NCI-H345 treated with DMSO at 0.1 percent for 48 hours (cell line): ENCODE measurements at regions not wholly inside any gene's neighbourhood (a gene's known extent, or its start where the extent isn't known, plus 50 kb on each side); places are given as distances from the start of the nearest gene placed in this dataset.

ENCODE experiments used
- DNase-seq: peaks from one replicate; lab custom pipeline; 2025; ENCODE audit not compliant: unreplicated experiment; lab: John Stamatoyannopoulos, UW

GRCh38 chr2:71846669-71847291, 300.9 kb downstream of the CYP26B1 start:
- DNase-seq, result no peak

GRCh38 chr2:71846072-71846471, 301.6 kb downstream of the CYP26B1 start:
- DNase-seq, result no peak

- no peak for DNase-seq
These were observed 302.7 kb downstream of the CYP26B1 start for GRCh38 chr2:71844967-71845366.

GRCh38 chr2:71843391-71843850, 304.2 kb downstream of the CYP26B1 start:
- DNase-seq, result no peak

- no peak for DNase-seq
These were observed 304.9 kb downstream of the CYP26B1 start for GRCh38 chr2:71842744-71843143.

- no peak for DNase-seq
These were observed 307.8 kb downstream of the CYP26B1 start for GRCh38 chr2:71839826-71840225.

- DNase-seq, result no peak
These were observed 312.9 kb downstream of the CYP26B1 start for GRCh38 chr2:71834796-71835195.

GRCh38 chr2:71833855-71834560, 313.7 kb downstream of the CYP26B1 start:
- no peak for DNase-seq

- DNase-seq, result no peak
These were observed 314.4 kb downstream of the CYP26B1 start for GRCh38 chr2:71833272-71833671.

GRCh38 chr2:71832844-71833243, 314.8 kb downstream of the CYP26B1 start:
- no peak for DNase-seq

- no peak for DNase-seq
These were observed 315.3 kb downstream of the CYP26B1 start for GRCh38 chr2:71832388-71832787.

- DNase-seq, result no peak
These were observed 316.5 kb downstream of the CYP26B1 start for GRCh38 chr2:71831193-71831577.

GRCh38 chr2:71830497-71831192, 317.0 kb downstream of the CYP26B1 start:
- no peak for DNase-seq

GRCh38 chr2:71829008-71829407, 318.7 kb downstream of the CYP26B1 start:
- no peak for DNase-seq

- DNase-seq, result no peak
These were observed 319.7 kb downstream of the CYP26B1 start for GRCh38 chr2:71827973-71828372.

- DNase-seq, result no peak
These were observed 320.1 kb downstream of the CYP26B1 start for GRCh38 chr2:71827524-71827901.

GRCh38 chr2:71826826-71827523, 320.7 kb downstream of the CYP26B1 start:
- DNase-seq, result no peak

- no peak for DNase-seq
These were observed 321.4 kb downstream of the CYP26B1 start for GRCh38 chr2:71826299-71826698.

GRCh38 chr2:71824436-71824835, 323.2 kb downstream of the CYP26B1 start:
- DNase-seq, result no peak

- no peak for DNase-seq
These were observed 324.1 kb downstream of the CYP26B1 start for GRCh38 chr2:71823526-71823925.

GRCh38 chr2:71822463-71822862, 325.2 kb downstream of the CYP26B1 start:
- no peak for DNase-seq

- DNase-seq, result no peak
These were observed 325.8 kb downstream of the CYP26B1 start for GRCh38 chr2:71821856-71822255.
